Peyer's patch (tissue), 4 donors: ENCODE measurements at regions not wholly inside any gene's neighbourhood (a gene's known extent, or its start where the extent isn't known, plus 50 kb on each side); places are given as distances from the start of the nearest gene placed in this dataset.

ENCODE experiments used
- POLR2A ChIP-seq, 2 donors: fragments of 450-650 bp; IDR thresholded peaks; one replicate each; pipeline ENCODE4 v1.5.1; 2017; ENCODE audit warnings: antibody characterized with exemption in 2 of 2, mild to moderate bottlenecking in 2 of 2, moderate library complexity in 2 of 2
- TF ChIP-seq, protein P1 (sequence below), 6 experiments: fragments of 450-650 bp in 4 of 6; fragments of 200-600 bp in 2 of 6; sonication (generic) in 1 of 6; IDR thresholded peaks; one replicate each; pipeline ENCODE4 v1.5.1; 2017 to 2019; ENCODE audit warnings: antibody characterized with exemption in 6 of 6, mild to moderate bottlenecking in 3 of 6, moderate library complexity in 1 of 6

DNA sequence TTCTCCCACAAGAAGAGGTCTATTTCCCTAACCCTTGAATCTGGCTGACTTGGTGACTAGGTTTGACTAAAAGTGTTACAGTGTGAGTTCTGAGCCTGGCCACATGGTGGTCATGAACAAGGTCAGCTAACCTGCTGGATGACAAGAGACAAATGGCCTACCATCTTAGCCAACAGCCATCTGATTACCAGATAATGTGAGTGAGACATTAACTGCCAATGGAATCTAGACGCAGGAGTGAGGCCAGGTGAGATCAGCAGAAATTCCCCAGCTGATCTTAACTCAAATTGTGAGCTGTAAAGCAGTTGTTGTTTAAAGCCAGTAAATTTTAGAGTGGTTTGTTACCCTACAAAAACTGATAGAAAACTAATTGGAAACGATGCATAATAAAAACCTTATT, 320.0 kb downstream of the BRINP2 start:
- TF ChIP-seq, protein P1, sequence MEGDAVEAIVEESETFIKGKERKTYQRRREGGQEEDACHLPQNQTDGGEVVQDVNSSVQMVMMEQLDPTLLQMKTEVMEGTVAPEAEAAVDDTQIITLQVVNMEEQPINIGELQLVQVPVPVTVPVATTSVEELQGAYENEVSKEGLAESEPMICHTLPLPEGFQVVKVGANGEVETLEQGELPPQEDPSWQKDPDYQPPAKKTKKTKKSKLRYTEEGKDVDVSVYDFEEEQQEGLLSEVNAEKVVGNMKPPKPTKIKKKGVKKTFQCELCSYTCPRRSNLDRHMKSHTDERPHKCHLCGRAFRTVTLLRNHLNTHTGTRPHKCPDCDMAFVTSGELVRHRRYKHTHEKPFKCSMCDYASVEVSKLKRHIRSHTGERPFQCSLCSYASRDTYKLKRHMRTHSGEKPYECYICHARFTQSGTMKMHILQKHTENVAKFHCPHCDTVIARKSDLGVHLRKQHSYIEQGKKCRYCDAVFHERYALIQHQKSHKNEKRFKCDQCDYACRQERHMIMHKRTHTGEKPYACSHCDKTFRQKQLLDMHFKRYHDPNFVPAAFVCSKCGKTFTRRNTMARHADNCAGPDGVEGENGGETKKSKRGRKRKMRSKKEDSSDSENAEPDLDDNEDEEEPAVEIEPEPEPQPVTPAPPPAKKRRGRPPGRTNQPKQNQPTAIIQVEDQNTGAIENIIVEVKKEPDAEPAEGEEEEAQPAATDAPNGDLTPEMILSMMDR (IDR thresholded peaks at IDR 0.05): no peak
- no peak for TF ChIP-seq POLR2A (IDR thresholded peaks at IDR 0.05)
